SK-N-MC (cell line): ENCODE measurements at regions not wholly inside any gene's neighbourhood (a gene's known extent, or its start where the extent isn't known, plus 50 kb on each side); places are given as distances from the start of the nearest gene placed in this dataset.

Experiments
- EZH2 ChIP-seq: fragments of 200-600 bp; sonication (generic); IDR thresholded peaks from one replicate; pipeline ENCODE4 v1.6.1; 2017; ENCODE audit warnings: antibody characterized with exemption
- FOXP2 ChIP-seq: optimal IDR thresholded peaks from 2 replicates; pipeline ENCODE3; 2011; ENCODE audit warnings: mild to moderate bottlenecking, moderate library complexity; ENCODE audit not compliant: insufficient read depth; ENCODE audit errors: extremely low read length, control extremely low read depth
- POLR2AphosphoS5 ChIP-seq: IDR thresholded peaks from 2 replicates; pipeline ENCODE4 v1.6.1; 2012; ENCODE audit warnings: mild to moderate bottlenecking, low read depth, low read length, borderline replicate concordance

- TF ChIP-seq EZH2 (no peak), POLR2AphosphoS5 (no peak), FOXP2 (no peak)
These were observed 98.7 kb downstream of the ASCL4 start for GRCh38 chr12:107873223-107873622.
